22Rv1 (cell line): ENCODE measurements at regions not wholly inside any gene's neighbourhood (a gene's known extent, or its start where the extent isn't known, plus 50 kb on each side); places are given as distances from the start of the nearest gene placed in this dataset.

Source experiments
- CTCF ChIP-seq: fragments of 450-650 bp; IDR thresholded peaks from 2 replicates; pipeline ENCODE4 v1.5.1; 2017; ENCODE audit warnings: mild to moderate bottlenecking
- ZFX ChIP-seq: fragments of 450-650 bp; IDR thresholded peaks from 2 replicates; pipeline ENCODE4 v1.6.1; 2017; ENCODE audit warnings: antibody characterized with exemption, borderline replicate concordance

GRCh38 chr17:73874008-73874720, 229.9 kb upstream of the SDK2 start:
- TF ChIP-seq CTCF = no peak
- TF ChIP-seq ZFX = no peak
